ENCODE measurements at regions not wholly inside any gene's neighbourhood (a gene's known extent, or its start where the extent isn't known, plus 50 kb on each side); places are given as distances from the start of the nearest gene placed in this dataset.
"Not testable (repeated sequence)": the region's sequence is repeated elsewhere in the genome, so short reads cannot be mapped to it uniquely, and the experiment has no call there.

DNA sequence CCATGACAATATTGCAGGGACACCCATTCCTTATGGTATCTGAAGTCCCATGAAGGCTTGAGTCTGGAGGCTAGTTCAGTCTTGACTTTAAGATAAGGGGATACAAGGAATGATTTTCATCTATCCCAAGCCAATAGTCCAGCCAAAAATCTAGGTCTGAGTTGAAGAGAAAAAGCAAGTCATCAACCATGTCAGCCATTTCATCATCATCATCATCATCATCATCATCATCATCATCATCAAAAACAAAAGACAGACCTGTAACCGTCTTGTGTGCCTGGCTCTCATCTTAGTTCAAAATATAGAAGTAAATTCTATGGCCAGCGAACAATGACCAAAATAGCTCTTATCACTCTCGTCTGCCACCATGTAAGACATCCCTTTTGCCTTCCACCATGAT is 59.5 kb upstream of the FAM90A26 start:
- not testable (repeated sequence) for DNase-seq

DNA sequence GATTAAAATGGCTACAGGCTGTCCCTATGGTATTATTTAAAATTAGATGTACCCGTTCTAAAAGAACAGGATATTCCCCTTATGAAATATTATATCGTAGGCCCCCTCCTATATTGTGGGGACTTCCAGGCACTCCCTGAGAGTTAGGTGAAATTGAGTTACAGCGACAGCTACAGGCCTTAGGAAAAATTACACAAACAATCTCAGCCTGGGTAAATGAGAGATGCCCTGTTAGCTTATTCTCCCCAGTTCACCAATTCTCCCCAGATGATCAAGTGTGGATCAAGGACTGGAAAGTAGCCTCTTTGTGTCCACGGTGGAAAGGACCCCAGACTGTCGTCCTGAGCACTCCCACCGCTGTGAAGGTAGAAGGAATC is 67.1 kb upstream of the FAM90A26 start:
- not testable (repeated sequence) for DNase-seq

DNA sequence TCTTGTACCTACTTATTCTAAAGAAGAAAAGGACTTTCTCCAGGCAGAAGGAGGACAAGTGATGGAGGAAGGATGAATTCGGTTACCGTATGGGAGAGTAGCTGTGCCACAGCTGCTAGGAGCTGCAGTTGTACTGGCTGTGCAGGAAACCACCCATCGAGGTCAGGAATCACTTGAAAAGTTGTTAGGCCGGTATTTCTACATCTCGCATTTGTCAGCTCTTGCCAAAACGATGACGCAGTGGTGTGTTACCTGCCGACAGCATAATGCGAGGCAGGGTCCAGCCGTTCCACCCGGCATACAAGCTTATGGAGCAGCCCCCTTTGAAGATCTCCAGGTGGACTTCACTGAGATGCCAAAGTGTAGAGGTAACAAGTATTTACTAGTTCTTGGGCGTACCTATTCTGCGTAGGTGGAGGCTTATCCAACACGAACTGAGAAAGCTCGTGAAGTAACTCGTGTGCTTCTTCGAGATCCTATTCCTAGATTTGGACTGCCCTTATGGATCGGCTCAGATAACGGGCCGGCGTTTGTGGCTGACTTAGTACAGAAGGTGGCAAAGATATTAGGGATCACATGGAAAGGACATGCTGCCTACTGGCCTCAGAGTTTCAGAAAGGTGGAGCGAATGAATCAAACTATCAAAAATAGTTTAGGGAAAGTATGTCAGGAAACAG is 67.6 kb upstream of the FAM90A26 start:
- not testable (repeated sequence) for DNase-seq

DNA sequence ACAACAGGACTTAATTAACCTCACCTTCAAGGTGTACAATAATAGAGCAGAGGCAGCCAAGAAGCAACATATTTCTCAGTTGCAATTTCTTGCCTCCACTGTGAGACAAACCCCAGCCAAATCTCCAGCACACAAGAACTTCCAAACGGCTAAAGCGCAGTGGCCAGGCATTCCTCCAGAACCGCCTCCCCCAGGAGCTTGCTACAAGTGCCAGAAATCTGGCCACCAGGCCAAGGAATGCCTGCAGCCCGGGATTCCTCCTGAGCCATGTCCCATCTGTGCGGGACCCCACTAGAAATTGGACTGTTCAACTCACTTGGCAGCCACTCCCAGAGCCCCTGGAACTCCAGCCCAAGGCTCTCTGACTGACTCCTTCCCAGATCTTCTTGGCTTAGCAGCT is 73.9 kb upstream of the FAM90A26 start:
- peak in 1 of 56 donors; percentile 3 for DNase-seq

GRCh38 chr4:9078796-9079195 is 91.4 kb upstream of the FAM90A26 start:
- not testable (repeated sequence) for DNase-seq

GRCh38 chr4:9076974-9077373 is 93.2 kb upstream of the FAM90A26 start:
- not testable (repeated sequence) for DNase-seq

DNA sequence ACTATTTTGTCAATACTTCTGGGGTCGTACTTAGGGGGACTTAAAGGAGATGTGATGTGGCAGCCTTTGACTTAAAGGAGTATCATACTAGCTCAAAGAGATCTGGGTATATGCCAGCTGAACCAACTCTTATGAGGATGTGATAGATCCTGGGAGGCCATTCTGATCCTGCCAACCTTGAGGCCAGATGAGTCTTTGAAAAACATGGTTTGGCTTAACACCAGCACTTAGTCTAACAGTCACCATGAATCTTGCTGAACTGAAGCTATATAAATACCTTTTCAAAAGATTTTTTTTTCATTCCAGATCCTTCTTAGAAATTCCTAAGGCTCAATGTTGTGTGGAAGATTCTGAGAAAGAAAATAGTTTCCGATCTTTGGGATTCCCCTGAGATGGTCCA is 93.7 kb upstream of the FAM90A26 start:
- not testable (repeated sequence) for DNase-seq

GRCh38 chr4:9073371-9073770 is 96.8 kb upstream of the FAM90A26 start:
- not testable (repeated sequence) for DNase-seq

- not testable (repeated sequence) for DNase-seq
These were observed 97.5 kb upstream of the FAM90A26 start for GRCh38 chr4:9072521-9073220.

GRCh38 chr4:9067923-9068322 is 102.3 kb upstream of the FAM90A26 start:
- DNase-seq = not testable (repeated sequence)

DNA sequence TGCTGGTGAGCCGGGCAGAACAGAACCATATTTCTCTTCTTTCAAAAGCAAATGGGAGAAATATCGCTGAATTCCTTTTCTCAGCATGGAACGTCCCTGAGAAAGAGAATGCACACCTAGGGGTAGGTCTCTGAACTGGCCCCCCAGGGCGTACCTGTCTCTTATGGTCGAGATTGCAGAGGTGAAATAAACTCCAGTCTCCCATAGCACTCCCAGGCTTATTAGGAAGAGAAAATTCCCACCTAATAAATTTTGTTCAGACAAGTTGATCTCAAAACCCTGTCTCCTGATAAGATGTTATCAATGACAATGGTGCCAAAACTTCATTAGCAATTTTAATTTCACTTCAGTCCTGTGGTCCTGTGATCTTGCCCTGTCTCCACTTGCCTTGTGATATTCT is 106.6 kb upstream of the FAM90A26 start:
- not testable (repeated sequence) for DNase-seq

DNA sequence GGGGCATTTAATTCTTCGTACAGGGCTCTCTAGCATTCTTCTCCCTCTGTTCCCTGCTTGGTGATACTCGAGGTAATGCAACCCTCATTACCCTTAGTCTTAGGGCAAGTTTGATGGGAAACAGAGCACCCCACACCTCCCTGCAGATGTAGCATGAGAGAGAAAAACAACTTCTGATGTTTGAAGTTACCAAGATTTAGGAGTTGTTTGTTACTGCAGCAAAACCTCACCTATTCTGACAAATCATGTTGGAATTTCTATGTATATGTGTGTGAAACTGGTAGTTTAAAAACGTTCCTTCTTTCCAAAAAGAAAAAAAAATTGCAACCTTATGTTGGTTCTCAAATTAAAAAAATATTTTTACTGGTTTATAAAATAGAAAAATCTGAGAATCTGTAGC is 145.3 kb upstream of the FAM90A26 start:
- not testable (repeated sequence) for DNase-seq

GRCh38 chr4:9009792-9010191 is 138.2 kb upstream of the HMX1 start:
- not testable (repeated sequence) for DNase-seq

DNA sequence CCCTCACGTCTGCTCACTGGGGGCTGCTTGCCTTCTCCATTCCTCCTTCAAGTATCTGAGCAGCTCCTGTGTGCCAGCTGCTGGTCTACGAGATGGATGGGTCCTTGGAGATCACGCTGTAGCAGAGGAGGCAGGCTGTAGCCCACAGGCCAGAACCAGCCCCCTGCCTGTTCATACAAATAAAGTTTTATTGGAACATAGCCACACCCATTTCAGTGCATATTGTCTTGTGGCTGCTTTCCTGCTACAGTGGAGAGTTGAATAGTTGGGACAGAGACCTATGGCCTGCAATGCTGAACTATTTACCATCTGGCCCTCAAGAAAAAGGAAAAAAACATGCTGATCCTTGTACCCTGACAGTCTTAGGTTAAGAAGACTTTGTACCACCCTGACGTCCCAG is 136.8 kb upstream of the HMX1 start:
- not testable (repeated sequence) for DNase-seq

GRCh38 chr4:9001153-9001552 is 129.5 kb upstream of the HMX1 start:
- not testable (repeated sequence) for DNase-seq

GRCh38 chr4:9000505-9001001 is 128.9 kb upstream of the HMX1 start:
- peak in 26 of 56 donors; percentile 1 to 70 (median 19) for DNase-seq

- DNase-seq = not testable (repeated sequence)
These were observed 121.3 kb upstream of the HMX1 start for GRCh38 chr4:8992981-8993380.

GRCh38 chr4:8991449-8991848 is 119.8 kb upstream of the HMX1 start:
- not testable (repeated sequence) for DNase-seq

DNA sequence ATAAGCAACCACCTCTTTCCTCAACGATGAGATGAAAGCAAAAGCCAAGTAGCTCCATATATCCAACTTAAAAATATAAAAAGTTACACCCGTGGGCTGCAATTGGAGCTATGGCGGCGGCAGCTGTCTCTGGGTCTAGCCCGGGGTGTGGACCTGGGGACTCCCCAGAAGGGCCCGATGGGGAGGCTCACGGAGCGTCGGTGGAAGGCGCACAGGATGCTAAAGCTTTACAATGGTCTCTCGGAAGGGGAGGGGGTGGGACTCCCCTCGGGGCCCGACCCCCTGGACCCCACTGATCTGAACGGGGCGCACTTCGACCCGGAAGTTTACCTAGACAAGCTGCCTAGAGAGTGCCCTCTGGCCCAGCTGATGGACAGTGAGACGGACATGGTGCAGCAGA is 118.7 kb upstream of the HMX1 start:
- not testable (repeated sequence) for DNase-seq

GRCh38 chr4:8985786-8986185 is 114.1 kb upstream of the HMX1 start:
- DNase-seq = not testable (repeated sequence)

GRCh38 chr4:8984641-8985040 is 113.0 kb upstream of the HMX1 start:
- not testable (repeated sequence) for DNase-seq

GRCh38 chr4:8983921-8984320 is 112.3 kb upstream of the HMX1 start:
- not testable (repeated sequence) for DNase-seq
